COR-L47 (cell line): ENCODE measurements at regions not wholly inside any gene's neighbourhood (a gene's known extent, or its start where the extent isn't known, plus 50 kb on each side); places are given as distances from the start of the nearest gene placed in this dataset.

Experiments
- DNase-seq: peaks from one replicate; lab custom pipeline; 2025; lab: John Stamatoyannopoulos, UW

DNA sequence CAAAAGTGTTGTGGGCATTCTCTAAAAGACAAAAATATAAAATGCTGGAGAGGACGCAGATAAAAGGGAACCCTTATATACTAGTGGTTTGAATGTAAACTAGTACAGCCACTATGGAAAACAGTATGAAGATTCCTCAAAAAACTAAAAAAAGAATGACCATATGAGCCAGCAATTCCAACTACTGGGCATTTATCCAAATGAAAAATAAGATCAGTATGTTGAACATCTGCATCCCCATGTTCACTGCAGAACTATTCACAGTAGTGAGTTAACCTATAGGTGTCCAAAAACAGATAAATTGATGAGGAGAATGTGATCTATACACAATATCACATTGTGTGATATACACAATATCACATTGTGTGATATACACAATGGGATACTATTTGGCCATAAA is 1615.3 kb downstream of the PCDH18 start:
- no peak for DNase-seq

DNA sequence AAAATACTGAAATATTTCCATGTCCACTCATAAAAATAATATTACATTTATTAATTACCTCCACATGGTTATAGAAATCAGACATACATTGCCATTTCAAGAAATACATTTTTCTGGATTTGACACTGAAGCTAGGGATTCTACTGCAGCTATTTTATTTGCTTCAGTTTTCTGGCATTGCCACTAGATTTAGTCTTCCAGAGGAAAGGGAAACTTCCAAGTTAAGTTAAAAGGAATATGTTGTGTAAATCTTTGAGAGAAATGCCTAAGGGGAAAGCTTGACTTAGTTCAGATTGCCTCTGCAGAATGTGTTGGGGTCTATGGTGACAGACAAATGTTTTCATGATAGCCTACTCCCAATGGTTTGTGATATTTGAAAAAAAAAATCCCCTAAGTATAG is 1631.3 kb downstream of the PCDH18 start:
- no peak for DNase-seq

DNA sequence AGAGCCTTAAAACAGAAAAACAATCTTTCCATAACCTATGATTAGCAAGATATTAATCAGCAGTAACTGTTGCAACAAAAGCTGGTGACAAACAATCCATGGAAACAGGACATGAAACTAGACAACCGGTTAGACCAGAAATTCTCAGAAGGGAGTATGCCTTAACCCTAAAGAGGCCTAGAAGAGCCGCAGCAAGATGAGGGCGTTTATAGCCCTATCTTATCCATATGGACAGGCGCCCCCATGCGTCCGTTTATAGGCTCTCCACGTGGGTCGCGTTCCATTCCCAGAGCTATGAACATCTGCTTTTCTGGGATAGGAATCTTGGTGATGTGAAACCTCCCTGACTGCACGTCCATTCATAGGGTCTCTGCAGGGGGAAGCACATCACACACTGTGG is 1662.7 kb upstream of the PABPC4L start:
- DNase-seq, result peak; percentile 33

DNA sequence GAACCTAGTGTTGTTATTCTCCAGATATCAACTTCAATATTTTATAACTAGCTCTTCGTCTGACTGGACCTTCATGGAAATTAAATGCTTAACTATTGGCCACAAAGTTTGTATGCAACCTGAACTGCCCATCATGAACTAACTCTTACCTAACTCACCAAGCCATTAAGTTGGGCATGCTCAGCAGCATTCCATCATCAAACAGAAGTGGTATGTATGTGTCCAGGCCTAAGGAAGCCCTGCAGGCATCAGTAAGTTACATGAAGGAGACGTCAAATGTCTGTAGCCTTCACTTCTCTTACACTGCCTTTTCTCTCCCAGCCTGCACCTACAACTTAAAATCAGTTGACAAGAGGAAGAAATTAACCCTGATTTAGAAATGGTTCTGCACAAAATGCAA is 1639.2 kb upstream of the PABPC4L start:
- no peak for DNase-seq

DNA sequence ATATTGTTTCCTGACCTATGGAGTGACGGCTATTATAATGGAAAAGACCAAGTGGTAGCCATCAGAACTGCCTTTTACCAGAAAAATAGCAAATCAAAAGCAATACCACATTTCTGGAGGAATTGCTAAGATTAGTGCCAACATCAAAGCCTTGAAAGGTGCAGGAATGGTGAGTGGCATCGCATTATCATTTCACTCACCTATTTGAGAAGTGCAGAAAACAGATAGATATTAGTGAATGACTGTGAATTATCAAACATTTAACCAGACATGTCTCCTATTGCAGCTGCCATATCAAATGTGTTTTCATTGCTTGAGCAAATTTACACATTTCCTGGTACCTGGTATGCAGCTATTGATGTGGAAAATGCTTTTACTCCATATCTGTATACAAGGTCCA is 1638.1 kb upstream of the PABPC4L start:
- DNase-seq, result no peak

DNA sequence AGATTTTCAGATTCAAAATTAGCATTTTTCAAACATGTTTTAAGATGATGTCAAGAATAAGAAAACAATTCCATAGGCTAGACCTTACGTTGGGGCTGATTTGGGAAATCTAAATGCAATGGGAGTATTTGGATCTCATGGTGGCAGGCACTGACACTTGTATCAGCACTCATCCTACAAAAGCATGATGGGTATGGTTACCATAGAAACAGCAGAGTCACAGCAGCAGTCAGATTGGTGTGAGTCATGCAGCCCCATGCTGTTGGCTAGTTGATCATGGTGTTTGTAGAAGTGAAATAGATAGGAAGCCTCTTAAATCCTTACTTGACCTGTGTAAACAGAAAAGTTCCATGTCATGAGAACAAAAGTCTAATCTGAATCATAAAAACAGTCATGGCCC is 1637.3 kb upstream of the PABPC4L start:
- DNase-seq, result peak; percentile 27

DNA sequence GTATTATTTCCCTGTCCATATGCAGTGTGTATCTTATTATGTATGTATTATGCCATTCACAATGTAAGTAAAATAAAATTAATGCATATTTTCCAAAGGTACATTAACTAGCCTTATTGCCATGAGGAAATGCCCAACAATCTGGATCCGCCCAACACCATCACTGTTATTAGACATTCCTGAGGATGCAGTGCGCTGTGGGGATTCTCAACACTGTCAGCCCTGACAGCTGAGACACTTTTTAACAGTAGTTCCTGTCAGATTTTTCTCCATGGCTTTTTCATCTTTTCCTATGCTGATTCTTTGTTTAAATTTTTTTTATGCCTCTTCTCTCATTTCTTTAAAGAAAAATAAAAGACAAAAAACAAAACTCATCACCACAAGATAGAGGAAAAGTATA is 1632.9 kb upstream of the PABPC4L start:
- DNase-seq, result no peak

DNA sequence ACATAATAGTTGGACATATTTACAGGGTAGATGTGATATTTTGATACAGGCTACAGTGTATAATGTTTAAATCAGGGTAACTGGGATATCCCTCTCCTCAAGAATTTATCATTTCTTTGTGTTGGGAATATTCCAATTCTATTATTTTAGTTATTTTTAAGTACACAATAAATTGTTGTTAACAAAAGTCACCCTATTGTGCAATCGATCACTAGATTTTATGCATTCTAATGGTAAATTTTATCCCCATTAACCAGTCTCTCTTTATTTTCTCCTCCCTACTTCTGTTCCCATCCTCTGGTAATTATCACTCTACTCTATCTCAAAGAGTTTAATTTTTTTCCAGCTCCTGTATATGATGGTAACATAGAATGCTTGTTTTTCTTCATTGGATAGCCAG is 1631.9 kb upstream of the PABPC4L start:
- DNase-seq, result no peak

DNA sequence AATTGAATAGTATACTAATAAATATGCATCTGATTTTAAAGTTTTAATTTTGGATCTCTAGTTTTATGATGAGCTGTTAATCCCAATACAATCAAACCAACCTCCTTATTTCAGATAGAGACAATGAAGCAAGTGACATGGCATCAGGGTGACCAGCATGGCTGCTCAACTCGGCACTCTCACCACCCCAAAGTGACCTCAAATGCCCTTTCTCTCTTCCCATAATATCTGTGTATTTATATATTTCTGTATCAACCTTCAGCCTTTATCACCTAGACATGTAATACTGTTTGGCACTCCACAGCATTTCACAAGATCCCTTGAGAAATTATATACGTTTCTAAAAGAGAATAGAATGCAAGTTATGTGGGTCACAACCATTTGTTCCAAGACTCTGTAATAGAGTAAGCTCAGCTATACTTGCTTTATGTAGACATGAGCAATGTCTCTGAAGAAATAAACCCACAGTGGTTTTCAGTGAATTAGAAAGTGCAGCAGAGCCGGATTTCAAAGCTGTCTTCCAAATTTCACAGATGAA is 1623.2 kb upstream of the PABPC4L start:
- no peak for DNase-seq

DNA sequence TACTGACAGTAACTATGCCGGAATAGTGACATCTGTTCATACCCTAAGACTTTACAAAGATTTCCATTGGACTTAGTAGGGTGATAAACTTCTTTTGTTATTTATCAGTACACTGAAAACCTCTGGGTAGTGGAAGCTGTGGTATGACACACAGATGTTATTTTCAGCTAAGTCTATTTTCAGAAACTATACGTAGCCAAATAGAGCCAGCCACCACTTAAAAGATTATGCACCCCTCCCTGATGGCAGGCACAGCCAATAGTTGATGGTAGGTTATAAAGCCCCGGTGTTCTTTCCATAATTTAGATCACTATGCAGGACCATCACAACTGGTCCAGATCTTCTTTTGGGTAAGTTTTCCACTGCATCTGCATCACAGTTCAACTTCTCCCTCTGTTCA is 1603.2 kb upstream of the PABPC4L start:
- no peak for DNase-seq

DNA sequence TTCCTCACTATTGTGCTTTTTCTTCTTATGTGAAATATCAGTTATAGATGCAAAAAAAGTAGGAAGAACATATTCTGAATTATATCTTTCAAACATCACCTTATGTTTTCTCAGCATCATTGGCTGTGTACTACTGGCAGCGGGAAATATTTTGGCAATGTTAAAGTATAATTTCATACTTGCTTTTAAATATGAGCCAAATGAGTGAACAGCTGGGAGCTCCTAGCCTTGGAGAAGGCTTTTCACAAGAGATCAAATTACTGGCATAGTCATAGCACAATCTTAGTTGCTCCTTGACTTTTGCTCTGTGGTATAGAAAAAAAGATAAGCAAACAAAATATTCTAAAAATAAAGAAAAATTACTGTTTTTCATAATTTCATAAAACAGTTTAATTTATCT is 1575.8 kb upstream of the PABPC4L start:
- no peak for DNase-seq

DNA sequence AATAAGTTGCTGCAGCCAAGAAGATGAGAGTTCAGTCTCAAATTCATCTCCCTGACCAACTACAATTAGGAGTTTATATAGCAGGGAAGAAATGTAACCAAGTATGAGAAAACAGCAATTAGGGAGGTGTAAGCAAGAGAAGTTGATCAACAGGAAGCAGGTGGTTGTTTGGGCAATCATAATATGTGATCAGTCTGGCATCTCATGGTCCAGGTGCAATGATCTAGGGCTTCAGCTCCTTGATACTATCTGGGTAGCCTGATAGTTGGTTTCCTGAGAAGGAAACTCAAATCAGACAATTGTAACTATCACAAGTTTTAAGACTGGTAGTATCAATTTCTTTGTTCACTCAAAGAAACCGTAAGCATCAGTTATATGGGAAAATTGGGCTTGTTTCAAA is 1574.3 kb upstream of the PABPC4L start:
- no peak for DNase-seq

DNA sequence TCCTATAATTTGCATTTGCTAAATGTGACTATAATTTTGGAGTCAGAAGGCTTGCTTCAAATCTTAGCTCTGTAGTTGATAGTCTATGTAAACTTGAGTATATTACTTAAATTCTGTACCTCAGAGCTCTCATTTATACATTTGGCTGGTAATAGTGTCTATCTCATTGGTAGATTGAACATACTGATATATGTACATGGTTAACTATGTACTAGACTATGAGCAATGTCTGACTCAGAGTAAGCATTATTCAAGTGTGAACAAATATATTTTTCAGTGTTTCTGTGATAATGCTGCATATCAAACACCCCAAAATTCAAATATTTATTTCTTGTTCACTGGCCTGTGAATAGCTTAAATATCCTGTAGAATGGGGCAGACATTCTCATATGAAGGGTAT is 1568.9 kb upstream of the PABPC4L start:
- DNase-seq, result no peak

DNA sequence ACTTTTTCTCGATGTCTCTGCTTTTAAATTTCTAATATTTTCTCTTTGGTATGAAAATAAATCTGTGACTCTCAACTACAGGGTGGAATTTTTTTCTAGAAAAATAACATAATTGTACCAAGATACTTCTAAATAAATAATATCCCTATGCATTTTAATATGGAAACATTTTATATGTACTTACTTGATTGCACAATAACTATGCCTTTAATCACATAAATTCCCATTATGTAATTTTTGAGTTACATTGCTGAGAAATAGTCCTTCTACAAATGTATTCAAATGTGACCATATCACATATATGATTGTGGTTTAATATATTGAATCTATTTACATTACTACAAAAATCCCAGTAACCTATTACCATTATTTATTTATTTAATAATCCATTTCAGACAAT is 1543.3 kb upstream of the PABPC4L start:
- no peak for DNase-seq

DNA sequence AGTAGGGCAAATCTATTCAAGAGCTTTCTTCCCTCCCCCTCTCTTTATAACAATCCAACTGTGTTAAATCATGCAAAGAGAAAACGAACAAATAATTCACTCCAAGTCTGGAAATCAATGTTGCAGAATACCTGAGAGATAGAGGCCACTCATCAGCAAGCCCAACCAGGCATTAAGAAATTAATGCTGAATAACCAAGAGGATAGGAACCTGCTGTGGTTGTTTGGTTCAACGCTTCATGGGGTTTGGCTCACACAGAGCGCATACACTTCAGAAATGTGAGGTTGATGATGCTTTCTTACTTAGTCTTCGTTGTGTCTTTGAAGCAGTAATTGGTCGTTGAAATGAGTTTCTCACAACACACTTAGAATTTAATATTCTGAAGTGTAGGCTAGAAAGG is 1540.0 kb upstream of the PABPC4L start:
- DNase-seq, result no peak

DNA sequence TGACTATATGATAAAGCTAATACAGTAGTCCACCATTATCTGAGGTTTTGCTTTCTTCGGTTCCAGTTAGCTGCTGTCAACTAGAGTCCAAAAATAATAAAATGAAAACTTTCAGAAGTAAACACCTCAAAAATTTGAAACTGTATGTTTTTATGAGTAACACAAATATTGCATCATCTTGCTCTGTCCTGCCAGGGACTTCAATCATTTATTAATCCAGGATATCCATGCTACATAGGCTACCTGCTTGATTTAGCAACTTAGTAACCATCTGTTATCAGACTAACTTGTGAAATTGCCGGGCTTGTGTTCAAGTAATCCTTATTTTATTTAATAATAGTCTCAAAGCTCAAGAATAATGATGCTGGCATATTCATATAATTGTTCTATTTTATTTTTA is 1537.8 kb upstream of the PABPC4L start:
- no peak for DNase-seq

DNA sequence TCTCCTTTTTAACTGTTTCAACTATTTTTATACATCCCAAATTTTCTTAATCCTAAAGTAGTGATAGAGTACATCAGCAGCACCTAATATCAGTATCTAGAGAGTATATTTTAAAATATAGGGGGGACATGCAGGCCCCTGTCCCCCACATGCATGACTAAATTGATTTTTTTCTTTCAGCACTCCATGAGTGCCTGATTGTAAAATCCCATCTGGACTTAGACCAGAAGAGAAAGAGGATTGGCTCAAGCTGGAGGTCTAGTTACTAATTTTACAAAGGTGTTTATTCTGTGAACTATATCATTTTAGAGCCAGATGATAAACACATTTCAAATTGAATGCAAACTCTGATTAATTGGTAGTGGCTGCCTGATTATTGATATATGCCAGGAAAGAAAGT is 1533.9 kb upstream of the PABPC4L start:
- no peak for DNase-seq

DNA sequence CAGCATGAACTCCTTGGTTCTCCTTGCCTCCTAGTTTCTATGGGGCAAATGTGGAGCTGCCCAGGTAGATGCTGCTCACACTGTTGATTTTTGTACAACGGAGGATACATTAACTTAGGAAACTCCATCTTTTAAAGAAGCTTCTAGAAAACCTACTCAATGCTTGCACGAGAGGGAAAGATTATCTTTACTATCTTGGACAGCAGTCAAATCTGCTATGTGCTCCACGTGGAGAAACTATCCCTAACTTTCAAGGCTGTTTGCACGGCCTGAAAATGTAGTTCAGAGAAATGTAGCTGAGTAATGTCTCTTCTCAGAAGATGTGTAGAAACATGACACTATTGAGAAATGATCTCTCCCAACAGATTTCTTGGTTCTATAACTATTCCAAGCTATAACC is 1530.9 kb upstream of the PABPC4L start:
- DNase-seq, result no peak

DNA sequence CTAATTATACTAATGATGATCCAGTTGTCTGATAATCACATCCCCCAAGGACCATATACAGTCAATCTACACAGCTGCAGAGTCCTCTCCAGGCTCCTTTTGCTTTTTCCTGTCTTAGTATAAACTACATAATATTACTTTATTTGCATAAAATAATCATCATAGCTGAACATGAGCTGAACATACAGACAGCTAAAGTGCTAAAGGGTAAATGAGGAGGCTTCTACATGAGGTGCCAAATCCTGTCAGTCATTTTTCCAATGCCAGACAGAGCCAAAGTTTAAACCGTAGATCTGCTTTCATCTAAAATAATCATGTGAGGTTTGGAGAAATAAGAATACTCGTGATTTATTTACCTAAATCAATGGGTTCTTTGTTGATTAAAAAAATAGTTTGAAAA is 1530.1 kb upstream of the PABPC4L start:
- no peak for DNase-seq

DNA sequence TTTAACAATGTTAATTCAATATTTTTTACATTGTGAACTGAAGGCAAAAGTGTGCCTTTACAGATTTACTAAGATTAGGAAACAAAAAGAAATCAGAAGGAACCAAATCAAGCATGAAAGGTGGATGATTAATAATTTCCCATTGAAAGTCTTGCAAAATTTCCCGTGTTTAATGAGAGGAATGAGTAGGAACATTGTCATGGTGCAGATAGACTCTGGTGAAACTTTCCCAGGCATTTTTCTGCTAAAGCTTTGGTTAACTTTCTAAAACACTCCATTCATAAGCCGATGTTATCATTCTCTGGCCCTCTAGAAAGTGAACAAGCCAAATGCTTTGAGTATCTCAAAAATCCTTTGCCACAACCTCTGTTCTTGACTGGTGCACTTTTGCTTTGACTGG is 1522.8 kb upstream of the PABPC4L start:
- no peak for DNase-seq

DNA sequence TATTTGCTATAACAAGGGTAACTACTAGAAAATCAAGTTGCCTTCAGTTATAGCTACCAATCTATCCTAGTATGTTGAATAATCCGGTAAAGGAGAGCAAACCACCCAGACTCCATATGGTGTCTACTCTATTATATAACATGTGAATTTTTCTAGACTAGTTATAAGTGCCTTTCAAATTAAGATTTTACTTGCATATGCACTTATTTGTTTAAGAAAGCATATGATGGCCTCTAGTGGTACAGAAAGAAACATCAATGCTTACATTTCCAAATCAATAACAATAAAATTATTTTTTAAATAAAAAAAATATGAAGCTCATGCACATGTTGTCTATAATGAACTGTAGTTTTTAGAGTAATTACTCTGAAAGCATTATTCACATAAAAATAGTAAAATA is 1516.4 kb upstream of the PABPC4L start:
- no peak for DNase-seq

DNA sequence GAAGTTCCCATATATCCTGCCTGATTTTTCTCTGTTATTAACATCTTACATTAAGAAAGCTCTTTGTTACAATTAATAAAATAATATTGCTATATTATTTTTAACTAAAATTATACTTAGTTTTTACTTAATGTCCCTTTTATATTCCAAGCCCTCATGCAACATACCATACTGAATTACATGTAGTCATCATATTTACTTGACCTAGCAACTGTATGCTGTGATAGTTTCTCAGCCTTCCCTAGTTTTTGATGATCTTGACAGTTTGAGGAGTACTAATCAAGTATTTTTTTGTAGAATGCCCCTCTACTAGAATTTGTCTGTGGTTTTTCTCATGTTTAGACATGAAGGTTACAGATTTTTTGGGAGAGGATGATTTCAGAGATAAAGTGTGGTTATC is 1503.8 kb upstream of the PABPC4L start:
- no peak for DNase-seq

DNA sequence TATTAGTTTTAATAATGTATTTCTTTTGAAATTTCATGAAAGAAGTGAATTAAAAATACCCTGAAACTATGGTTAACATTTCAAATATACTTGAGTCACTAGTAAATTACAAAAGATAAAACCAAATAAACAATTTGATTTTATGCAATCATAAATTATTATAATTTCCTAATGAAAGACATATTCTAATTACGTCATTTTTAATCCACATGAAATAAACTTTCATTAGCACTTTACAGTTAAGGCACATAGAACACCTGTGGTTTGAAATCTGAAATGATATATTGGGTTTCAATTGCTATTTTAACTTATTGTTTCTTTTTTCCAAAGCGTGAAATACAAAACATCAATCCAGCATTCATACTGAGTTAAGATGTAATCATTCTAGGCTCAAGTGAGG is 1492.5 kb upstream of the PABPC4L start:
- no peak for DNase-seq

DNA sequence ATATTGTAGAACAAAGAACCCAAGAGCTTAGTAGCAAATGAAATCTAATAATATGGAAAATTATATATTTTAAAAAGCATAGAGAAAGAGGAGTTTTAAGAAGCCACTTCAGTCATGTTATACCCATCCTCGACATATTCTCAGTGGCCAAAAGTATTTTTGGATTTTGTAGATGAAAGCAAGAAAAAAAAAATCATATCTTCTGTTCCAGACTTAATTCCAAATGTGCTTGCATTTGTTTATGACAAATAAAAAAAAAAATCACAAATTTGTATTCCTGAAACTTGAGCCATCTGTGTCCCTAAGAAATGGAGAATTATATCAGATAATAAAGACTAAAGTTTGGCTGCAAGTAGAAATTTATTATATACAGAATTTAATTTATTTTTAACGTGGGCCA is 1482.4 kb upstream of the PABPC4L start:
- DNase-seq, result no peak

DNA sequence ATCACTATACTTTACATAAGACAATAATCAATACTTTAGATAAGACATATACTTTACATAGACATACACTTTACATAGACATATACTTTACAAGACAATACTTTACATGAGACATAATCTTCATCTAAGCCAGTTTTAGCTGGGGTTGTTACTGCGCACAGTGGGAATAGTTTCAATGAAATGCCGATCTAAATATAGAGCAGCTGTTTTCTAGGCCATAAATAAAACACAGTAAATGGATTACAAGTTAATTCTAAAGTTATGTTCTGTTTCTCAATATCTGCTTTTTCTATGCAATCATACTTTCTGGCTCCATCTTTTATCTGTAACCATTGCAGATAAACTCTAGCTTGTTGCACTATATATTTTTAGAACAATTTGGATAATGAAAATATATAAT is 1470.6 kb upstream of the PABPC4L start:
- no peak for DNase-seq
